HG03064 (cell line): ENCODE measurements at regions not wholly inside any gene's neighbourhood (a gene's known extent, or its start where the extent isn't known, plus 50 kb on each side); places are given as distances from the start of the nearest gene placed in this dataset.
"Not testable (repeated sequence)": the region's sequence is repeated elsewhere in the genome, so short reads cannot be mapped to it uniquely, and the experiment has no call there.

ENCODE experiments used
- ATAC-seq: cut with Tn5 transposase; IDR thresholded peaks from one replicate; pipeline ENCODE4 v1.9.1; 2021; ENCODE audit warnings: low read depth; ENCODE audit not compliant: unreplicated experiment

DNA sequence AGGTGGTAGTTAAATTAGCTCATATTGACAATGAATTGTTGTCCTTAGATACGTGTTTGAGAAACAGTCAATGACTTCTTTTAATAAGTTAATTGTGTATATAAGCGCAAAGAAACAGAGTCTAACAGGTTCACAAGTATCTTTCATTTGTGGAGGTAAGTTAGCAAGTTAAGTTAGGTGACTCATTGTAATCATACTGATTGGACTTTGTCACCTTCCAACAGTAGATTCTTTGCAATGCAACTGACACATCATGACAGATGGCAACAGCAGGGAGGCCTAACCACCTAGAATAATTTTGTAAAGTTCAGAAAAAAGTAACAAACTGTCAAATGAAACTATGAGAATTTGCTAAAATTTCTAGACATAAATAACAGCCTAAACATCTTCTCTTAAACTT is 207.6 kb upstream of the PITX2 start:
- no peak for ATAC-seq

DNA sequence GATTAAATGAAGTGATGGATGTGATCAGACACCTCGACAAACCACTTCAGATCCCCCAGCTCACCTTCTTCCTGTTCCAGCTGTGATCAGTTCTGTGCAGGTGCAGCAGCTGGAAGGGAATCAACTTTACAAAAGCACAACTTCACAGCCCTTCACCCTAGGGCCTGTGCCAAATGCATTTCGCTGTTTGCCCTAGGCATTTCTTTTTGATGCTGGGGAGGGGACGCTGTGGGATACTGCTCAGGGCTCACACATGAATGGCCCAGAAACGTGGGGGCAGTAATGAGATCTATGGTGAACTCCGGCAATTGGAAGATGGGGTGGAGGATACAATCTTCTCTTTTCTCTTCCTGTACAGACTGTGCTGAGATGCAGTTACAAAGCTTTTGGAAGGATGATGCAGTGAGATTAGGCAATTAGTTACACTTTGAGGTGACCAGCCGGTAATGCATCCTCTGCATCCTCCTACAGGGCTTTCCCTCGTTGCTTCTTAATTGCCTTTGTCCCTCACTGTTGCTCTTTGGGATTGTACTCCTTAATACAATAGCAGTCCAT is 215.1 kb upstream of the PITX2 start:
- no peak for ATAC-seq

DNA sequence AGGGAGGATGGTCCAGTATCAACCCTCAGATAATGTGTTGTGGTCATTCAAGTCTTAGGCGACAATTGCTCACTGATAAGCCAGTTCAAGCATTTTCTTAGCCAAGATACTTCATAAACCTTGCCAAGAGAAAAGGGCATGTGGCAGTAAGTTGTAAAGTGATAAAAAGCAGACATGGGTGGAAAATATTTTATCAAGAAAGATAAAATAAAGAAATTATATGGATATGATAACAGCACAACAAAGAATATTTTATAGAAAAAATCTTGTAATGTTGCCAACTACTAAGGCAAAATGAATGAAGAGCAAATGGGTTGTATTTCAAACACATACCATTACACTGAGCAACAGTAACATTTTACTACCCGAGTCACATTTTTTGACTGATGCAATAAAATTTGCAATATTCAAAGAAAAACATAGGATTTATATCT is 217.4 kb upstream of the PITX2 start:
- ATAC-seq: no peak

DNA sequence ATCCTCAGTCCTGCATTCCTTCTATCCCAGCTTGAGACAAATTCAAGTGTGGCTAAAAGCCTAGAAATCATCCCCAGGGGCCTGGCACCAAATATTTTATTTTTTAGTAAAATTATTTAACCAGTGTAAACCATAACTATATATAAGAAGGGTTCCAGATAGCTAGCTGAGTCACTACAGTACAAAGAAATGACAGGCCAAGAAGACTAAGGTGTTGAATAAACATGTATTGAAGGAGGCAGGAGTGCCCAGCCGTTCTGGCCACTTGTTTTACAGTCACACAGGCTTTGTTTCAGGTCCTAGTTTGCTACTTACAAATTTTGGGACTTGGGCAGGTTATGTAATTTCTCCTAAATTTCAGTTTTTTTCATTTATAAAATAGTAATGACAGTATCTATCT is 225.9 kb upstream of the PITX2 start:
- no peak for ATAC-seq

DNA sequence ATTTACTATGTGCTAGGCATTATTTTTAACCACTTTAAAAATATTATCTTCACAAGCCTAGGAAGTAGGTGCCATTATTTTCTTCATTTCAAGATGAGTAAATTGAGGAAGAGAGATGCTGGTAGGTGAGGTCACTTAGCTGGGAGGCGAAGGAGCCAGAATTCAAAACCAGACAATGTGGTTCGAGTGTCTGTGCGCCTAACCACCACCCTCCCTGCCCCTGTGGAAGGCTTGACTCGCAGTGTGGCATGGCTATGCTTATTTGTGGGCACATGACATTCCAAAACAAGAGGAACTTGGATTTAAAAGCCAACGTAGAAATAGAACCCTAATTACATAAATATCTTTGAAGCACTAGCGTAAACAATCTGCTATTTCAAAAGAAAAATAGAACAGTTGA is 226.6 kb upstream of the PITX2 start:
- ATAC-seq: no peak

DNA sequence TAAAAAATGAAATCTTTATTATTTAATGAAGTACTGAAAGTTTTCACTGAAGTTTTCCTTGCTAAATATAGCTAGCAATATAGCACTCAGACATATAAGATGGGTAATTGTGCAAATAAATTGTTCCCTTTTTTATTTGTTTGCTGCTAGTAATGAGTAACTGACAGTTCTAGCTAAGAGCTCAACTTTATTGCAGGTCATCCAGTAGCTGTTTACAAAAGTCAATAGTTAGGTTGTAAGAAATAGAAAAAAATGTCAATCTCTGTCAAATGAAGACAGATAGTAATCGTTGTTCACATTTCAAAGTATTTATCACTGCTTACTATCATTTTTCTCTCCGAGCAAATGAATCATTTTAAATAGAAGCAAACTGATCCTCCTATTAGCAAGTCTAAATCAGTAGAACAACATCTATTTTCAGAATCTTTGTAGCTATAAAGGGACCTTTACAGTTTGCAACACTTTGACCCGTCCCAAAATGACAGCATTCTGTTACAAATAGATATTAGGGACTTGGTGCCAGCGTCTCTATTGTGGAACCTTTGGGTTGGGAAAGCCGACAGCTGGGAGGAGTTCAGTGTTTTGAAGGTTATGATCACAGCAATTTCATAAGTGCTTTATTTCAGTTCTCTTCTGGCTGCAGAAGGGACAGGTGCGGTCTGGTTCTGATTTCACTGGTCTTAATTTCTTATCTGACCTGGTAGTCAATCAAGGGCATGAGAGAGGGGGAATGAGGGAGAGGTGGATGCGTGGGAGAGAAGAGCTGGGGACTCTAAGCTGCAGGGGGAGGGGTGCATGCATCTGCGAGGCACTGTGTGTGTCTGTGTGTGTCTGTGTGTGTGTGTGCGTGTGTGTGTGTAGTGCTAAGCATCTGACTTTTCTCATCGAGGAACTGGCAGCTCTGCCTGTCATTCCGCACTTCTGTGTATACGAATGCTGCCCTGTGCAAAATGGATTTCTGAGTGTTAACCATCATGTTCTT is 227.9 kb upstream of the PITX2 start:
- no peak for ATAC-seq

DNA sequence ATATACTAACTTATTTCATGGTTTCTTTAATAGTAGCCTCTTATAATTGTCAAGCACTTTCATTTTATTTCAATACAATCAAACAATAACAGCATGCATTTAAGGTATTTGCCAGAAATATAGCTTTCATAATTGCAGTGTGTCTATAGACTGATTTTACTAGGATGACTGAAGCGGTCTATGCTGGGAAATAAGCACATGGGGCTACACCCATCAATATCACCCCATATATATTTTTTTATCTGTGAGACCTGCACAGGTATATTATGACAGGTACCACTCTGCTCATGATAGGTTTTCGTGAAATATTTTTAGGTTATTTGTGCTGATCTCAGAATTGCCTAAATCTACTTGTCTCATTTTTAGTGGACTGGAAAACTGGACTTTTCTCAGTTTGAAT is 229.1 kb upstream of the PITX2 start:
- ATAC-seq: no peak

DNA sequence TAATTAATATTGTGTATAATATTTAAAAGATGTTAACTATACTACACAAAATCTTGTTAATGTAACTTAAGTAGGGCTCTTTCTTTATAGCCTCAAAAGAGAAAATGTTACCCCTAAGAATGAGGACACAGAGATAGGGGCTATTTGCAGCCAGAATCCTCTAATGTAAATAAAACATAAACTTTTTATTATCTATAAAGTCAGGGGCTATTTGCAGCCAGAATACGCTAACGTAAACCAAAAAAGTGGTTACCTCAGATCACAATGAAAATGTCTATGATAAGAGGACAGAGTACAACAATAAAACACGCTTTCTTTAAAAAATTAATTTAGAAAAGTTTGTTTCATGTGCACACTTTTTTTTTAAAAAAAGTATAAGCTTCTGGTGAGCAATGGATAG is 229.9 kb upstream of the PITX2 start:
- no peak for ATAC-seq

DNA sequence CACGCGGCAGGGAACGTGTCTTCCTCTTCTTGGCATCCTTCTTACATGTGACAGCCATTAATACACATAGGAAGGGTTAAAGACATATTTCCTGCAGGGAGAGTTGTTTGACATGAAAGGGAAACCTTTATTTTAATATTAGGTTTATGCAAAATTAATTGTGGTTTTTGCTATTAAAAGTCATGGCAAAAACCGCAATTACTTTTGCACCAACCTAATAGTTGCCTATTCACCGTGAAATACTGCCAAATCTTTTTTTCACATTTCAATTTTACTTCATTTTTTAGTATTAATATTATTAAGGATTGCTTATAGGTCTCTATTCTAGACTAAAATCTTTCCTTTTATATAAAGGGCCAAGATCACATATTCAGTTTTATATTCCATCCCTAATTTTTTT is 230.4 kb upstream of the PITX2 start:
- ATAC-seq: no peak

DNA sequence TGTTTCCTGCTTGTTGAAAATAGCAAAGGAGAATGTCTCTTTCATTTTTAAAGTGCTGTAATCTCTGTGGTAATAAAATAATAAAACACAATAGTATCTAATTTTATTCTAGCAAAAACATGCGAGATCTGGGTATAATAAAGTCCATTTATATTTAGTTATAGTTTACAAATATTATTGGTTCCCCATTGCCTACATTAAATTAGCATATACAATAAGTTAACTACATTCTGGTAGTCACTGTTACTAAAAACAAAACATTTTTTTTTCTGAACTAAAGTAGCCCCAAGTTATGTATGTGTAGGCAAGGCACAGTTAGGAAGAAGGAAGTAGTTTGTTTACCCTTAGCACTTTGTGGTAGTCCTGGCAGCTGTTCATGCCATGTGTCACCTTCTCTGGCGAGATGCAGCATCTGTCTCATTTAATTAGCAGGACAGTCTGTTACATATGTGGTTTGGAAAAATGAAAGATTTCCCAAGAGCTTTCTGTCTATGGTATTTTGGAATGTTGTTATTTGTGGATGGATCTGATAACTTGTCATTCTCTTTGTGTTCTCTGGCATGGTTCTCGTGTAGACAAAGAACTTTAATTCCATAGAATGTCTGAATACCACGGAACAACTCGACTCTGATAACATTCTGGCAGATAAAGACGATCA is 231.3 kb upstream of the PITX2 start:
- no peak for ATAC-seq

DNA sequence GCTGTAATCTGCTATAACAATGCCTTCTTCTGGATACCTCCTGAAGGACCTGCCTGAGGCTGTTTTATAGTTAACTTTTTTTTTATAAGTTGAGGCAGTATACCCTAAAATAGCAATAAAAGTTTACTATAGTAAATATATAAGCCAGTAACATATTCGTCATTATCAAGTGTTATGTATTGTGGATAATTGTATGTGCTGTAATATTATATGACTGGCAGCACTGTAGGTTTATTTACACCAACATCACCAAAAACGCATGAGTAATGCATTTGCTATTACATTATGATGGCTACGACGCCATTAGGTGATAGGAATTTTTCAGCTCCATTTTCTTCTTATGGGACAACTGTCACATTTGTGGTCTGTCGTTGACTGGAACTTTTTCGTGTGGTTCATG is 237.2 kb upstream of the PITX2 start:
- ATAC-seq: no peak

DNA sequence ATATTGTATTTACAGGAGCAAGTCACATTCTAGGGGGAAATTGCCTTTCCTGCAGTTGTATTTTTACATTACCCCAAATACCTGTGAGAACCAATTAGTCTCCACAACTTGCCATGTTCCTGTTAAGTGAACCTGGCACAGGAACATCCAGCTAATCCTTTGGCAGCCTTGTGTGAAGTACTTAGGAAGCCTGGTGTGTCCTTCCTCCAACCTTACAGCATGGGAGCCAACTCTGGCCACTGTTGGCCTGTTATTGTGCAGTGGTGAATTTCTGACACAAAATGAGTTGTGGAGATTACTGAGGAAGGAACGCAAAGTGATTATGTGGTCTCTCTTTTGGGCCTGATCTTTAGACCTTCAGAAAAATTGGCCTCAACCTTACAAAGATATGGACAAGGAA is 238.0 kb upstream of the PITX2 start:
- ATAC-seq: no peak

DNA sequence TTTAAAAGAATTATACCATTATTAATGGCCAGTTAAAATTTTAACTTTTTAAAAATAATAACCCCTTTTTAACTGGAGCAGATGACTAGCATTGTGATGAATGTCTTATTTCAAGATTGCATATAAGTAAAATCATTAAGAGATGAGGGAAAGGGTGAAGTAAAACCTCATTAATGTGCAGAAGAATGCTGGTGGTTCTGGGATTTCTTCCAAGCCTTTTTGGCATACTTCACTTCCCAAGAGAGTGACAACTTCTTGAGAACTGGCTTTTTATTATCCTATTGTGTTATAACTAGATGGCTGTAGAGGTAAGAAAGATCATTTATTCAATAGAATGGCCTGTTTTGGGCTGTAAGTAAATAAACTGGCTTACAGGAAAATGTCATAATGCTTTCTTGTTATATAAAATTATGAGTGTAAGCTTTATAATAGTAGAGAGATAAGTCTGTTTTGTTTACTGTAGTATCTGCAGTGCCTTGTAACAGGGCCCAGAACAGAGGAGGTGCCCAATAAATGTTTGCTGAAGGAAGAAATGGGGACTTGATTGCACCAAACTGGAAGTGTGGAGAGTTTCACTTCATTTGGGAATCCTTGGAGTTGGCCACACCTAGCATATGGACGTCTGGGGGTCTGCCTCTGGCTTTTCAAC is 242.9 kb upstream of the PITX2 start:
- ATAC-seq: no peak

DNA sequence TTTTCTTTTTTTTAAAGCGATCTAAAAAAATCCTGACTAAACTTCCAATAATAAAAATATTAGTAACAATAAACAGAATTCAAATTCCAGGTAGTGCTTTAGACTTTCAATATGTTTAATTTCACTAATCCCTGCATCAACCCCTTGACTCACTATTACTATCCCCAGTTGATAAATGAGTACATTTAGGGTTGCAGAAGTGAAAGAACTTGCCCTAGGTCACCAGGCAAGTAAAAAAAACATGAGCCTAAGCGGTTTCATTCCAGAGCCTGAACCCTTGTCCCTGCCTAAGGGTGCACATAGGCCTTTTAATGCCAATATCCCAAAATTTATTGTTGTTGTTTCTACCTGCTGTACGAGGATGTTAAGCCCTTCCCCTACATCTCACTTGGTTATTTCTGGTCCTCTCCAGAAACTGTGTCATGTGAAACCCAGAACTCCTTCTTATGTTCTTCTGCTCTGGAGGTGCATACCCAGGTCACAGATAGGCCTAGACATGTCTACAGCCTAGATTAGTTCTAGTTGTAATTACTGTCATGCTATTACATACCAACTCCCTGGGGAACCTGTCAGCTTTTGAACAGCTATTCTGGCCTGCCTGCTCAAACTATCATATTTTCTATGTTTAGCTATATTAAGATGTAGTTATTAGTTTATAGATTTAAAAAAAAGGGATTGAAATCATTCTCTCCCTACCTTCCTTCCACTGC is 244.5 kb upstream of the PITX2 start:
- peak; percentile 75 for ATAC-seq

DNA sequence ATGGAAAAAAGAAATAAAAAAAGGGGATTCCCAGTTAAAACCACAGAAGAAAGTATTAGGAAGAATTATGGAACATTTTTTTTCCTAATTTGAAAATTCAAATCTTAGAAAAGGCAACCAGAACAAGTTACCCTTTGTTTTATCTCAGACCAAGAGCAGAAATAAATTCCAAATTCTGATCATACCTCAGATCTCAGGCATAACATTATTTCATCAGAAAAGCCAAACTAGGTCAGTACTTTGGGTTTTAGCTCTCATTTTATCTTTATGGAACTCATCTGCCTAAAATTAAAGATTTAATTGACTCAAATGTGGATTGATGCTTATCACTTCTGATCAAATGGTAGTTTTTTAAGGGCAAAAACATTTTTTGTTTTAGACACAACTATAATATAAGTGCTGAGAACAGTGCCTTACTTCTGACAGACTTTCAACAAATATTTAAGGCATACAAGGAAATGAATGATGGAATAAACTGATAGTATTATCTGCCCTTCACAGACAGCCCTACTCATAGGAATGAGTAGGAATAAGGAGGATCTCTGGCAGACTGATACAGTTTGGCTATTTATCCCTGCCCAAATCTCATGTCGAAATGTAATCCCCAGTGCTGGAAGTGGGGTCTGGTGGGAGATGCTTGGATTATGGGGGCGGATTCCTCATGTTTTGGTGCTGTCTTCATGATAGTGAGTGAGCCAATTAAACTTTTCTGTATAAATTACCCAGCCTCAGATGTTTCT is 245.3 kb upstream of the PITX2 start:
- no peak for ATAC-seq

DNA sequence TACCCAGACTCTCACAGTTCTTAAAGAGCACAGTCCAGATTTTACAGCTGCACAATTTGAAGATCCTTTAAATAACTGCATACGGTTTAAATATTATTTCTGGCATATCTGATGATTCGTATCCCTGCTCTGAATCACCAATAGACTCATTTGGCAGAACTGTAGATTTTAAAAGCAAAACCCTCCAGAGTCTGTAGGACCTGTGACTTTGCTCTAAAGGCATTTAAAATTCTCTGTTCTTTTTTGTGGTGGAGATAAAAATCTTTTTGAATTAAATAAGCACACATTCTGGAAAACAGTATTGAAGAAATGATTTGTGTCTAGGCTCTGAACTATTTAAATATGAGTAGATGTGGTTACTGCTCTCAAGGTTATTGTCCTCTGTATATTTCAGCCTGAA is 246.2 kb upstream of the PITX2 start:
- ATAC-seq: no peak

DNA sequence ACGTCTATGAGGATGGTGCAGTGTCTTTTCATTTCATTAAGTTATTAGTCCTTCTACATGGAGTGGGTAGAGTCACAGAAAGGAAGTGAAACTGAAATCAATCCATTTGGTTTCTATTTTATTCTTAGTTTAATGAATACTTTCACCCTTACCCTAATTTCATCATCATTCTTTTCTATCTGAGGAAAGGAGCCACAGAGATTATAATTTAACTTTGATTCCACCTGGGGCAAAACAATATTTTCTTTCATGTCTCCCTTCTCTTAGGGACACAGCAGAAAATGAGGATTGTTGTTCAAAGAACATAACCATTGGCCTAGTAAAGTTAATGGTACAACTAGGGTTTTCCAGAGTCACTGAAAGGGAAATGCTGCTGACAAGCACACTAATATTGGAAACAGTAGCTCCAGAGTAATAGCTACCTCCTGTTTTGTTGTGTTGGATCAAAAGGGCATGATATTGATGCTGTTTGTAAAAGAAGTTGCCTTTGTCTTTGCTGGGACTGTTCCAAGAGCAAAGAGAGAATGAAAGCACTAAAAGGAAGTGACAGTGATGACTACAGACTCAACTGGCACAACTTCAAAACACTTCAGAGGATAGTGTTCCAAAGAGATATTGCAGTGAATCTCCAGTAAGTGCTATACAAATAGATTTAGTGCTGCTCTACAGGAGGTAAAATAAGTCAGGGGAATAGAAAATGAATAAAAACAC is 247.1 kb upstream of the PITX2 start:
- peak; percentile 75 for ATAC-seq

DNA sequence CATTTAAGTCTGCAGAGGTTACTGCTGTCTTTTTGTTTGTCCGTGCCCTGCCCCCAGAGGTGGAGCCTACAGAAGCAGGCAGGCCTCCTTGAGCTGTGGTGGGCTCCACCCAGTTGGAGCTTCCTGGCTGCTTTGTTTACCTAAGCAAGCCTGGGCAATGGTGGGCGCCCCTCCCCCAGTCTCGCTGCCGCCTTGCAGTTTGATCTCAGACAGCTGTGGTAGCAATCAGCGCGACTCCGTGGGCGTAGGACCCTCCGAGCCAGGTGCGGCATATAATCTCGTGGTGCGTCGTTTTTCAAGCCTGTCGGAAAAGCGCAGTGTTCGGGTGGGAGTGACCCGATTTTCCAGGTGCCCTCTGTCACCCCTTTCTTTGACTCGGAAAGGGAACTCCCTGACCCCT is 253.3 kb upstream of the PITX2 start:
- not testable (repeated sequence) for ATAC-seq

DNA sequence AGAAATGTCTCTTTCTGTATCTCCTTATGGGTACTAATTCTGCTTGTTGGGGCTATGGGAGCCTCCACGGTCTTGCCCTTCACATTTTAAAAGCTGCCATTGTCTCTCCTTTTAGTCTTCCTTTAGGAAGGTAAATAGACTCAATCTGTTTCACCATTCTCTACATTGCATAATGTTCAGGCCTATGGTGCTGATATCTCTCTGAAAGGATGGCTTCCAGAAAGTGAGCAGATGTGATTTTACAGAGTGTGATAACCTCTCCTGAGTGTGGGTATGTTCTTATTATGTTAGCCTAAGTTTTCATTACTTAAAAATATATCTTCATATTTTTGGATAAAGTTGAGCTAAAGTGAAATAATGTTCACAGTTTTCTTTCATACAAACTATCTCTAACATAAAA is 254.0 kb upstream of the PITX2 start:
- no peak for ATAC-seq
